IPS DF 6.9 (cell line): ENCODE measurements at regions not wholly inside any gene's neighbourhood (a gene's known extent, or its start where the extent isn't known, plus 50 kb on each side); places are given as distances from the start of the nearest gene placed in this dataset.

Experiments
- DNase-seq: peaks from one replicate; pipeline ENCODE4 v3.0.0-alpha.2; 2013; ENCODE audit warnings: low read depth, low spot score
- H3K27ac ChIP-seq: one replicate; pipeline ENCODE4 v1.5.1; 2013; ENCODE audit warnings: low read length, control low read depth
- H3K27me3 ChIP-seq: 2 replicates; pipeline ENCODE4 v1.6.1; 2013; ENCODE audit warnings: mild to moderate bottlenecking, low read length; ENCODE audit not compliant: control insufficient read depth, insufficient read depth
- H3K36me3 ChIP-seq: 2 replicates; pipeline ENCODE4 v1.6.1; 2013; ENCODE audit warnings: low read length; ENCODE audit not compliant: control insufficient read depth, insufficient read depth
- H3K4me1 ChIP-seq: 2 replicates; pipeline ENCODE4 v1.6.1; 2013; ENCODE audit warnings: low read length; ENCODE audit not compliant: control insufficient read depth, insufficient read depth
- H3K4me3 ChIP-seq: 2 replicates; pipeline ENCODE4 v1.5.1; 2013; ENCODE audit warnings: mild to moderate bottlenecking, low read length
- H3K9me3 ChIP-seq: 2 replicates; pipeline ENCODE4 v1.6.1; 2013; ENCODE audit warnings: low read length, inconsistent platforms; ENCODE audit not compliant: control insufficient read depth, insufficient read depth
- WGBS: extraction: QIAGEN DNeasy Blood & Tissue Kit; methylation state at CpG from one replicate; pipeline ENCODE4 v1.1.7; 2013; ENCODE audit warnings: mixed read lengths, missing lambda C conversion rate; ENCODE audit not compliant: insufficient read length, insufficient coverage; 5-methylcytosine and 5-hydroxymethylcytosine counted together

- 0 out of 2 replicates have a peak, but pooled peaks cover 2% of the 10 kb centered on the region for H3K4me1 ChIP-seq
- no peak for DNase-seq
- no CpG with 5 or more reads among the region's 5 CpGs for WGBS
These were observed 87.3 kb upstream of the CTTNBP2NL start for GRCh38 chr1:112308716-112309115.

GRCh38 chr1:112309499-112309898, 86.5 kb upstream of the CTTNBP2NL start:
- no peak overlapping the region for H3K27ac ChIP-seq
- no peak overlapping the region for H3K4me3 ChIP-seq
- no peak for DNase-seq
- H3K36me3 ChIP-seq: no peaks in the 10 kb centered on the region
- 0 out of 2 replicates have a peak, but pooled peaks cover 2% of the 10 kb centered on the region for H3K4me1 ChIP-seq
- H3K9me3 ChIP-seq: no peaks in the 10 kb centered on the region
- no peaks in the 10 kb centered on the region for H3K27me3 ChIP-seq
- WGBS: no CpG with 5 or more reads among the region's 5 CpGs

More at GRCh38 chr1:112308716-112309115, 87.3 kb upstream of the CTTNBP2NL start:
- Histone ChIP-seq H3K27me3 (no peaks in the 10 kb centered on the region), H3K27ac (no peak overlapping the region), H3K4me3 (no peak overlapping the region), H3K9me3 (no peaks in the 10 kb centered on the region), H3K36me3 (no peaks in the 10 kb centered on the region)

GRCh38 chr1:112312315-112312714, 83.7 kb upstream of the CTTNBP2NL start:
- no peak for DNase-seq
- Histone ChIP-seq H3K36me3 (no peaks in the 10 kb centered on the region), H3K27me3 (no peaks in the 10 kb centered on the region), H3K27ac (no peak overlapping the region), H3K9me3 (no peaks in the 10 kb centered on the region), H3K4me3 (no peak overlapping the region), H3K4me1 (0 out of 2 replicates have a peak, but pooled peaks cover 2% of the 10 kb centered on the region)
- WGBS: no CpG with 5 or more reads among the region's 5 CpGs

- WGBS: no CpG with 5 or more reads among the region's 5 CpGs
- H3K9me3 ChIP-seq: no peaks in the 10 kb centered on the region
- H3K4me3 ChIP-seq: no peak overlapping the region
- H3K27me3 ChIP-seq: no peaks in the 10 kb centered on the region
- no peaks in the 10 kb centered on the region for H3K36me3 ChIP-seq
- H3K27ac ChIP-seq: no peak overlapping the region
- 0 out of 2 replicates have a peak, but pooled peaks cover 2% of the 10 kb centered on the region for H3K4me1 ChIP-seq
- DNase-seq: no peak
These were observed 83.1 kb upstream of the CTTNBP2NL start for GRCh38 chr1:112312879-112313278.

GRCh38 chr1:112316254-112316913, 79.6 kb upstream of the CTTNBP2NL start:
- no peaks in the 10 kb centered on the region for H3K9me3 ChIP-seq
- H3K4me1 ChIP-seq: no peaks in the 10 kb centered on the region; the same call in 1 of the 2 replicates
- no peaks in the 10 kb centered on the region for H3K27me3 ChIP-seq
- H3K36me3 ChIP-seq: no peaks in the 10 kb centered on the region
- no peak overlapping the region for H3K27ac ChIP-seq
- H3K4me3 ChIP-seq: no peak overlapping the region
- no CpG with 5 or more reads among the region's 8 CpGs for WGBS
- no peak for DNase-seq

GRCh38 chr1:112317140-112317539, 78.9 kb upstream of the CTTNBP2NL start:
- H3K27ac ChIP-seq: no peak overlapping the region
- no peak overlapping the region for H3K4me3 ChIP-seq
- H3K9me3 ChIP-seq: no peaks in the 10 kb centered on the region
- WGBS: 100% methylated on average over 1 of the region's 2 CpGs
- DNase-seq: no peak
- H3K4me1 ChIP-seq: no peaks in the 10 kb centered on the region; the same call in 1 of the 2 replicates
- H3K36me3 ChIP-seq: no peaks in the 10 kb centered on the region
- no peaks in the 10 kb centered on the region for H3K27me3 ChIP-seq

GRCh38 chr1:112317611-112318062, 78.4 kb upstream of the CTTNBP2NL start:
- Histone ChIP-seq H3K27ac (no peak overlapping the region), H3K36me3 (no peaks in the 10 kb centered on the region), H3K9me3 (no peaks in the 10 kb centered on the region), H3K4me3 (no peak overlapping the region), H3K4me1 (no peaks in the 10 kb centered on the region; the same call in 1 of the 2 replicates), H3K27me3 (no peaks in the 10 kb centered on the region)
- no CpG with 5 or more reads among the region's 6 CpGs for WGBS
- no peak for DNase-seq

- Histone ChIP-seq H3K36me3 (no peaks in the 10 kb centered on the region), H3K4me3 (no peak overlapping the region), H3K27ac (no peak overlapping the region), H3K4me1 (no peaks in the 10 kb centered on the region; the same call in 1 of the 2 replicates), H3K9me3 (no peaks in the 10 kb centered on the region), H3K27me3 (no peaks in the 10 kb centered on the region)
- no CpG with 5 or more reads among the region's 2 CpGs for WGBS
- no peak for DNase-seq
These were observed 77.8 kb upstream of the CTTNBP2NL start for GRCh38 chr1:112318263-112318662.

GRCh38 chr1:112318698-112319370, 77.2 kb upstream of the CTTNBP2NL start:
- H3K4me3 ChIP-seq: no peak overlapping the region
- H3K27me3 ChIP-seq: no peaks in the 10 kb centered on the region
- H3K9me3 ChIP-seq: no peaks in the 10 kb centered on the region
- no CpG with 5 or more reads among the region's 3 CpGs for WGBS
- no peak overlapping the region for H3K27ac ChIP-seq
- H3K36me3 ChIP-seq: no peaks in the 10 kb centered on the region
- H3K4me1 ChIP-seq: no peaks in the 10 kb centered on the region; the same call in 1 of the 2 replicates
- no peak for DNase-seq

- no peak overlapping the region for H3K27ac ChIP-seq
- no peaks in the 10 kb centered on the region for H3K27me3 ChIP-seq
- DNase-seq: no peak
- no peaks in the 10 kb centered on the region for H3K36me3 ChIP-seq
- no peaks in the 10 kb centered on the region; the same call in 1 of the 2 replicates for H3K4me1 ChIP-seq
- H3K4me3 ChIP-seq: no peak overlapping the region
- no peaks in the 10 kb centered on the region for H3K9me3 ChIP-seq
- WGBS: no CpG with 5 or more reads among the region's 6 CpGs
These were observed 76.5 kb upstream of the CTTNBP2NL start for GRCh38 chr1:112319371-112320040.
